Endodermal cell (in vitro differentiated cells): ENCODE measurements at regions not wholly inside any gene's neighbourhood (a gene's known extent, or its start where the extent isn't known, plus 50 kb on each side); places are given as distances from the start of the nearest gene placed in this dataset.

Source experiments
- DNase-seq: peaks from one replicate; pipeline ENCODE4 v3.0.0-alpha.2; 2017
- H3K27ac ChIP-seq: 2 replicates; pipeline ENCODE4 v1.5.1; 2013; ENCODE audit warnings: mild to moderate bottlenecking, low read depth, low read length, moderate library complexity
- H3K27me3 ChIP-seq: 2 replicates; pipeline ENCODE4 v1.6.1; 2013; ENCODE audit warnings: mild to moderate bottlenecking, low read length, moderate library complexity; ENCODE audit not compliant: insufficient read depth, control insufficient read depth, poor library complexity, severe bottlenecking
- H3K36me3 ChIP-seq: 2 replicates; pipeline ENCODE4 v1.7.0; 2013; ENCODE audit warnings: mild to moderate bottlenecking, low read length, moderate library complexity; ENCODE audit not compliant: control insufficient read depth, insufficient read depth
- H3K4me1 ChIP-seq: one replicate; pipeline ENCODE4 v1.7.0; 2013; ENCODE audit warnings: low read length; ENCODE audit not compliant: control insufficient read depth, insufficient read depth
- H3K4me3 ChIP-seq: 2 replicates; pipeline ENCODE4 v1.5.1; 2013; ENCODE audit warnings: mild to moderate bottlenecking, low read length, moderate library complexity
- H3K9ac ChIP-seq: 2 replicates; pipeline ENCODE4 v1.6.1; 2013; ENCODE audit warnings: mild to moderate bottlenecking, low read length, moderate library complexity; ENCODE audit not compliant: poor library complexity, severe bottlenecking; ENCODE audit errors: extremely low read depth
- H3K9me3 ChIP-seq: 2 replicates; pipeline ENCODE4 v1.6.1; 2013; ENCODE audit warnings: mild to moderate bottlenecking, low read length, moderate library complexity; ENCODE audit not compliant: control insufficient read depth
- H3K27ac Mint-ChIP-seq: 2 replicates; pipeline ENCODE4 v1.8.0; 2020; ENCODE audit warnings: mixed read lengths
- H3K27me3 Mint-ChIP-seq: 2 replicates; pipeline ENCODE4 v1.8.0; 2021; ENCODE audit warnings: mild to moderate bottlenecking, mixed read lengths; ENCODE audit not compliant: insufficient read depth
- H3K36me3 Mint-ChIP-seq: 2 replicates; pipeline ENCODE4 v1.8.0; 2020; ENCODE audit warnings: low read depth, mixed read lengths
- H3K4me1 Mint-ChIP-seq: 2 replicates; pipeline ENCODE4 v1.8.0; 2020; ENCODE audit warnings: mixed read lengths
- H3K4me3 Mint-ChIP-seq: 2 replicates; pipeline ENCODE4 v1.8.0; 2020; ENCODE audit warnings: mild to moderate bottlenecking, moderate library complexity, mixed read lengths
- H3K9me3 Mint-ChIP-seq: 2 replicates; pipeline ENCODE4 v1.8.0; 2020; ENCODE audit warnings: mild to moderate bottlenecking, mixed read lengths
- CTCF ChIP-seq: fragments of 200-600 bp; sonication (generic); conservative IDR thresholded peaks from 2 replicates; pipeline ENCODE4 v1.5.0; 2021; ENCODE audit warnings: antibody characterized with exemption, mild to moderate bottlenecking
- WGBS, 2 experiments: methylation state at CpG; one replicate each; pipeline versions ENCODE4 v1.1.5 to v1.1.7; 2013; ENCODE audit warnings: missing lambda C conversion rate in 2 of 2, mixed read lengths in 1 of 2; ENCODE audit not compliant: insufficient coverage in 1 of 2, insufficient read length in 1 of 2; 5-methylcytosine and 5-hydroxymethylcytosine counted together

DNA sequence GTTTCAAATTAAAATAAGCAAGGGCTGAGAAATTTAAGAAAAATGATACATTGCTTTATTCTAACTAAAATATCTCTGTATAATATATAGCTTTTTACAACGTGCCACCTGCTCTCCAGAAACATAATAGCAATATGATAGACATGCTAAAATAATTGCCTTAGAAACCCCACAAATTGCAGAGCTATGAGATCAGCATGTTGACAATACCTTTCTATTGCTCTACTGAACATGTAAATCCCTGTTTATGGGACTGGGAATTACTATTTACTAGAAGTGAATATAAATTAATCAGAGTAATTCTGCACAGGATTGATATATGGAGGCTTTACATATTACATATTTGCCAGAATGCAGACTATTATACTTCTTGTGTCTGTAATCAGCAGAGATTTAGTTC, 1831.1 kb upstream of the IGFBP7 start:
- Mint-ChIP-seq H3K36me3 (no peaks in the 10 kb centered on the region), H3K27ac (no peak overlapping the region), H3K27me3 (no peaks in the 10 kb centered on the region), H3K9me3 (peaks cover under 1% of the 10 kb centered on the region), H3K4me3 (no peak overlapping the region), H3K4me1 (peaks cover 18% of the 10 kb centered on the region)
- H3K27ac ChIP-seq, result no peak overlapping the region
- no peaks in the 10 kb centered on the region for H3K27me3 ChIP-seq
- no peaks in the 10 kb centered on the region for H3K4me1 ChIP-seq
- no peak for DNase-seq
- TF ChIP-seq CTCF, result no peak
- H3K4me3 ChIP-seq, result no peak overlapping the region
- WGBS, 2 experiments, result 100% methylated on average over 1 of the region's 1 CpG; no CpG with 5 or more reads in 1 of the 2 experiments
- H3K9me3 ChIP-seq, result no peaks in the 10 kb centered on the region
- no peak overlapping the region for H3K9ac ChIP-seq
- no peaks in the 10 kb centered on the region for H3K36me3 ChIP-seq

GRCh38 chr4:58953575-58953974, 1843.4 kb upstream of the IGFBP7 start:
- Mint-ChIP-seq H3K36me3 (no peaks in the 10 kb centered on the region), H3K4me3 (no peak overlapping the region), H3K9me3 (peaks cover 4% of the 10 kb centered on the region), H3K27ac (no peak overlapping the region), H3K4me1 (no peaks in the 10 kb centered on the region), H3K27me3 (no peaks in the 10 kb centered on the region)
- Histone ChIP-seq H3K36me3 (no peaks in the 10 kb centered on the region), H3K9me3 (peaks cover 4% of the 10 kb centered on the region), H3K4me3 (no peak overlapping the region), H3K27me3 (no peaks in the 10 kb centered on the region), H3K27ac (no peak overlapping the region), H3K4me1 (peaks cover 4% of the 10 kb centered on the region), H3K9ac (no peak overlapping the region)
- no peak for TF ChIP-seq CTCF
- no peak for DNase-seq
- 89% methylated on average over 2 of the region's 2 CpGs; no CpG with 5 or more reads in 1 of the 2 experiments for WGBS, 2 experiments

- Histone ChIP-seq H3K4me3 (no peak overlapping the region), H3K4me1 (peaks cover 4% of the 10 kb centered on the region), H3K9ac (no peak overlapping the region), H3K27ac (no peak overlapping the region), H3K9me3 (no peaks in the 10 kb centered on the region), H3K36me3 (no peaks in the 10 kb centered on the region), H3K27me3 (no peaks in the 10 kb centered on the region)
- WGBS, 2 experiments, result 94% methylated on average over 4 of the region's 4 CpGs; no CpG with 5 or more reads in 1 of the 2 experiments
- DNase-seq, result no peak
- no peaks in the 10 kb centered on the region for H3K4me1 Mint-ChIP-seq
- H3K4me3 Mint-ChIP-seq, result no peak overlapping the region
- no peaks in the 10 kb centered on the region for H3K36me3 Mint-ChIP-seq
- H3K27ac Mint-ChIP-seq, result no peak overlapping the region
- no peaks in the 10 kb centered on the region for H3K9me3 Mint-ChIP-seq
- H3K27me3 Mint-ChIP-seq, result no peaks in the 10 kb centered on the region
- TF ChIP-seq CTCF, result no peak
These were observed 1847.5 kb upstream of the IGFBP7 start for GRCh38 chr4:58957711-58958110.
